ENCODE measurements at regions not wholly inside any gene's neighbourhood (a gene's known extent, or its start where the extent isn't known, plus 50 kb on each side); places are given as distances from the start of the nearest gene placed in this dataset.
"Not testable (repeated sequence)": the region's sequence is repeated elsewhere in the genome, so short reads cannot be mapped to it uniquely, and the experiment has no call there.

GRCh38 chrX:1045680-1046314, 166.7 kb downstream of the CRLF2 start:
- Mint-ChIP-seq H3K4me1 (ENCODE audit: unreplicated experiment) (no peaks in the 10 kb centered on the region), H3K27me3 (ENCODE audit: unreplicated experiment) (peaks cover 5% of the 10 kb centered on the region), H3K27ac (ENCODE audit: unreplicated experiment) (no peak overlapping the region), H3K36me3 (ENCODE audit: low read depth, unreplicated experiment) (peaks cover 11% of the 10 kb centered on the region), H3K9me3 (ENCODE audit: unreplicated experiment) (peaks cover 30% of the 10 kb centered on the region), H3K4me3 (ENCODE audit: unreplicated experiment) (no peak overlapping the region)
- DNase-seq (ENCODE audit: low spot score): no peak
- TF ChIP-seq, protein P1, sequence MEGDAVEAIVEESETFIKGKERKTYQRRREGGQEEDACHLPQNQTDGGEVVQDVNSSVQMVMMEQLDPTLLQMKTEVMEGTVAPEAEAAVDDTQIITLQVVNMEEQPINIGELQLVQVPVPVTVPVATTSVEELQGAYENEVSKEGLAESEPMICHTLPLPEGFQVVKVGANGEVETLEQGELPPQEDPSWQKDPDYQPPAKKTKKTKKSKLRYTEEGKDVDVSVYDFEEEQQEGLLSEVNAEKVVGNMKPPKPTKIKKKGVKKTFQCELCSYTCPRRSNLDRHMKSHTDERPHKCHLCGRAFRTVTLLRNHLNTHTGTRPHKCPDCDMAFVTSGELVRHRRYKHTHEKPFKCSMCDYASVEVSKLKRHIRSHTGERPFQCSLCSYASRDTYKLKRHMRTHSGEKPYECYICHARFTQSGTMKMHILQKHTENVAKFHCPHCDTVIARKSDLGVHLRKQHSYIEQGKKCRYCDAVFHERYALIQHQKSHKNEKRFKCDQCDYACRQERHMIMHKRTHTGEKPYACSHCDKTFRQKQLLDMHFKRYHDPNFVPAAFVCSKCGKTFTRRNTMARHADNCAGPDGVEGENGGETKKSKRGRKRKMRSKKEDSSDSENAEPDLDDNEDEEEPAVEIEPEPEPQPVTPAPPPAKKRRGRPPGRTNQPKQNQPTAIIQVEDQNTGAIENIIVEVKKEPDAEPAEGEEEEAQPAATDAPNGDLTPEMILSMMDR (IDR thresholded peaks at IDR 0.05; ENCODE audit: unreplicated experiment): no peak

- Mint-ChIP-seq H3K36me3 (ENCODE audit: low read depth, unreplicated experiment) (peaks cover 14% of the 10 kb centered on the region), H3K27me3 (ENCODE audit: unreplicated experiment) (peaks cover 8% of the 10 kb centered on the region), H3K4me1 (ENCODE audit: unreplicated experiment) (no peaks in the 10 kb centered on the region), H3K27ac (ENCODE audit: unreplicated experiment) (no peak overlapping the region), H3K4me3 (ENCODE audit: unreplicated experiment) (no peak overlapping the region), H3K9me3 (ENCODE audit: unreplicated experiment) (peaks cover 11% of the 10 kb centered on the region)
- TF ChIP-seq, protein P1 (IDR thresholded peaks at IDR 0.05; ENCODE audit: unreplicated experiment): no peak
- no peak for DNase-seq (ENCODE audit: low spot score)
These were observed 171.4 kb downstream of the CRLF2 start for GRCh38 chrX:1041091-1041490.

GRCh38 chrX:1035931-1036330, 176.5 kb downstream of the CRLF2 start:
- H3K4me3 Mint-ChIP-seq (ENCODE audit: unreplicated experiment): peak overlapping the region; percentile 47
- peaks cover 18% of the 10 kb centered on the region for H3K36me3 Mint-ChIP-seq (ENCODE audit: low read depth, unreplicated experiment)
- H3K27me3 Mint-ChIP-seq (ENCODE audit: unreplicated experiment); H3K4me1 Mint-ChIP-seq (ENCODE audit: unreplicated experiment); H3K27ac Mint-ChIP-seq (ENCODE audit: unreplicated experiment); DNase-seq (ENCODE audit: low spot score): not testable (repeated sequence)
- H3K9me3 Mint-ChIP-seq (ENCODE audit: unreplicated experiment): peaks cover 31% of the 10 kb centered on the region

- Mint-ChIP-seq H3K9me3 (ENCODE audit: unreplicated experiment) (peaks cover 31% of the 10 kb centered on the region), H3K27me3 (ENCODE audit: unreplicated experiment) (peaks cover 10% of the 10 kb centered on the region), H3K4me1 (ENCODE audit: unreplicated experiment) (no peaks in the 10 kb centered on the region), H3K36me3 (ENCODE audit: low read depth, unreplicated experiment) (peaks cover 18% of the 10 kb centered on the region), H3K4me3 (ENCODE audit: unreplicated experiment) (no peak overlapping the region), H3K27ac (ENCODE audit: unreplicated experiment) (no peak overlapping the region)
- TF ChIP-seq, protein P1 (IDR thresholded peaks at IDR 0.05; ENCODE audit: unreplicated experiment): no peak
- DNase-seq (ENCODE audit: low spot score): no peak
These were observed 177.2 kb downstream of the CRLF2 start for GRCh38 chrX:1035206-1035605.

- DNase-seq (ENCODE audit: low spot score): no peak
- H3K27me3 Mint-ChIP-seq (ENCODE audit: unreplicated experiment): peaks cover 9% of the 10 kb centered on the region
- H3K27ac Mint-ChIP-seq (ENCODE audit: unreplicated experiment): no peak overlapping the region
- H3K4me1 Mint-ChIP-seq (ENCODE audit: unreplicated experiment): no peaks in the 10 kb centered on the region
- H3K9me3 Mint-ChIP-seq (ENCODE audit: unreplicated experiment): peaks cover 36% of the 10 kb centered on the region
- H3K36me3 Mint-ChIP-seq (ENCODE audit: low read depth, unreplicated experiment): peaks cover 14% of the 10 kb centered on the region
- TF ChIP-seq, protein P1 (IDR thresholded peaks at IDR 0.05; ENCODE audit: unreplicated experiment): no peak
- H3K4me3 Mint-ChIP-seq (ENCODE audit: unreplicated experiment): no peak overlapping the region
These were observed 177.7 kb downstream of the CRLF2 start for GRCh38 chrX:1034717-1035116.

All from endothelial cell (in vitro differentiated cells).